ENCODE measurements at regions not wholly inside any gene's neighbourhood (a gene's known extent, or its start where the extent isn't known, plus 50 kb on each side); places are given as distances from the start of the nearest gene placed in this dataset.

- TF ChIP-seq, protein P1, sequence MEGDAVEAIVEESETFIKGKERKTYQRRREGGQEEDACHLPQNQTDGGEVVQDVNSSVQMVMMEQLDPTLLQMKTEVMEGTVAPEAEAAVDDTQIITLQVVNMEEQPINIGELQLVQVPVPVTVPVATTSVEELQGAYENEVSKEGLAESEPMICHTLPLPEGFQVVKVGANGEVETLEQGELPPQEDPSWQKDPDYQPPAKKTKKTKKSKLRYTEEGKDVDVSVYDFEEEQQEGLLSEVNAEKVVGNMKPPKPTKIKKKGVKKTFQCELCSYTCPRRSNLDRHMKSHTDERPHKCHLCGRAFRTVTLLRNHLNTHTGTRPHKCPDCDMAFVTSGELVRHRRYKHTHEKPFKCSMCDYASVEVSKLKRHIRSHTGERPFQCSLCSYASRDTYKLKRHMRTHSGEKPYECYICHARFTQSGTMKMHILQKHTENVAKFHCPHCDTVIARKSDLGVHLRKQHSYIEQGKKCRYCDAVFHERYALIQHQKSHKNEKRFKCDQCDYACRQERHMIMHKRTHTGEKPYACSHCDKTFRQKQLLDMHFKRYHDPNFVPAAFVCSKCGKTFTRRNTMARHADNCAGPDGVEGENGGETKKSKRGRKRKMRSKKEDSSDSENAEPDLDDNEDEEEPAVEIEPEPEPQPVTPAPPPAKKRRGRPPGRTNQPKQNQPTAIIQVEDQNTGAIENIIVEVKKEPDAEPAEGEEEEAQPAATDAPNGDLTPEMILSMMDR (IDR thresholded peaks at IDR 0.05; ENCODE audit: unreplicated experiment) = no peak
- ChIA-PET POLR2A (no interaction called here), CTCF (interaction anchor here (0.6 kb wide), 1 partner anchor 143 kb away, joined by 3 read pairs; no protein-coding TSS in a partner anchor)
- H3K4me1 Mint-ChIP-seq (ENCODE audit: insufficient read depth, unreplicated experiment) = no peaks in the 10 kb centered on the region
- no peaks in the 10 kb centered on the region for H3K9me3 Mint-ChIP-seq (ENCODE audit: unreplicated experiment)
- BruUV-seq (replicated peaks) = no TSS peak
- DNase-seq (ENCODE audit: unreplicated experiment) = no peak
- H3K27ac Mint-ChIP-seq (ENCODE audit: low read depth, unreplicated experiment) = no peak overlapping the region
- intact Hi-C loops (cut with micrococcal nuclease) = no loop called here
- no peaks in the 10 kb centered on the region for H3K27me3 Mint-ChIP-seq (ENCODE audit: insufficient read depth, unreplicated experiment)
- no peaks in the 10 kb centered on the region for H3K36me3 Mint-ChIP-seq (ENCODE audit: insufficient read depth, unreplicated experiment)
- no peak overlapping the region for H3K4me3 Mint-ChIP-seq (ENCODE audit: unreplicated experiment)
Observed at GRCh38 chr2:147310335-147311057, 534.3 kb upstream of the ACVR2A start.

GRCh38 chr2:147297820-147298219 is 547.0 kb upstream of the ACVR2A start:
- POLR2A ChIA-PET = no interaction called here
- no TSS peak for BruUV-seq (replicated peaks)
- intact Hi-C loops (cut with micrococcal nuclease) = no loop called here
- CTCF ChIA-PET = no interaction called here
- Mint-ChIP-seq H3K36me3 (ENCODE audit: insufficient read depth, unreplicated experiment) (no peaks in the 10 kb centered on the region), H3K27me3 (ENCODE audit: insufficient read depth, unreplicated experiment) (no peaks in the 10 kb centered on the region), H3K9me3 (ENCODE audit: unreplicated experiment) (no peaks in the 10 kb centered on the region), H3K4me1 (ENCODE audit: insufficient read depth, unreplicated experiment) (peaks cover 6% of the 10 kb centered on the region), H3K4me3 (ENCODE audit: unreplicated experiment) (no peak overlapping the region), H3K27ac (ENCODE audit: low read depth, unreplicated experiment) (no peak overlapping the region)
- DNase-seq (ENCODE audit: unreplicated experiment) = no peak
- TF ChIP-seq, protein P1 (IDR thresholded peaks at IDR 0.05; ENCODE audit: unreplicated experiment) = no peak

- no peaks in the 10 kb centered on the region for H3K36me3 Mint-ChIP-seq (ENCODE audit: insufficient read depth, unreplicated experiment)
- H3K27ac Mint-ChIP-seq (ENCODE audit: low read depth, unreplicated experiment) = no peak overlapping the region
- ChIA-PET POLR2A (no interaction called here), CTCF (interaction anchor here (0.7 to 1.2 kb wide), 2 partner anchors 212 to 252 kb away, joined by 4 to 6 read pairs; no protein-coding TSS in a partner anchor)
- no TSS peak for BruUV-seq (replicated peaks)
- DNase-seq (ENCODE audit: unreplicated experiment) = peak; percentile 17
- TF ChIP-seq, protein P1 (IDR thresholded peaks at IDR 0.05; ENCODE audit: unreplicated experiment) = no peak
- H3K9me3 Mint-ChIP-seq (ENCODE audit: unreplicated experiment) = no peaks in the 10 kb centered on the region
- intact Hi-C loops (cut with micrococcal nuclease) = no loop called here
- peaks cover 6% of the 10 kb centered on the region for H3K4me1 Mint-ChIP-seq (ENCODE audit: insufficient read depth, unreplicated experiment)
- no peak overlapping the region for H3K4me3 Mint-ChIP-seq (ENCODE audit: unreplicated experiment)
- H3K27me3 Mint-ChIP-seq (ENCODE audit: insufficient read depth, unreplicated experiment) = no peaks in the 10 kb centered on the region
Observed at GRCh38 chr2:147294825-147295392, 549.9 kb upstream of the ACVR2A start.

GRCh38 chr2:147293991-147294824 is 550.6 kb upstream of the ACVR2A start:
- BruUV-seq (replicated peaks) = no TSS peak
- Mint-ChIP-seq H3K4me3 (ENCODE audit: unreplicated experiment) (no peak overlapping the region), H3K36me3 (ENCODE audit: insufficient read depth, unreplicated experiment) (no peaks in the 10 kb centered on the region), H3K27ac (ENCODE audit: low read depth, unreplicated experiment) (no peak overlapping the region), H3K4me1 (ENCODE audit: insufficient read depth, unreplicated experiment) (peaks cover 6% of the 10 kb centered on the region), H3K27me3 (ENCODE audit: insufficient read depth, unreplicated experiment) (no peaks in the 10 kb centered on the region), H3K9me3 (ENCODE audit: unreplicated experiment) (no peaks in the 10 kb centered on the region)
- ChIA-PET POLR2A (interaction anchor here (0.5 kb wide), 1 partner anchor 1079 kb away, joined by 3 read pairs; no protein-coding TSS in a partner anchor), CTCF (interaction anchor here (0.7 to 1.2 kb wide), 2 partner anchors 212 to 251 kb away, joined by 4 to 6 read pairs; no protein-coding TSS in a partner anchor)
- TF ChIP-seq, protein P1 (IDR thresholded peaks at IDR 0.05; ENCODE audit: unreplicated experiment) = no peak
- no peak for DNase-seq (ENCODE audit: unreplicated experiment)
- intact Hi-C loops (cut with micrococcal nuclease) = no loop called here

Measured in MCF 10A (cell line).